Peyer's patch (tissue), 4 donors: ENCODE measurements at regions not wholly inside any gene's neighbourhood (a gene's known extent, or its start where the extent isn't known, plus 50 kb on each side); places are given as distances from the start of the nearest gene placed in this dataset.

Source experiments
- CTCF ChIP-seq, 6 experiments: fragments of 450-650 bp in 4 of 6; fragments of 200-600 bp in 2 of 6; sonication (generic) in 1 of 6; IDR thresholded peaks; one replicate each; pipeline ENCODE4 v1.5.1; 2017 to 2019; ENCODE audit warnings: antibody characterized with exemption in 6 of 6, mild to moderate bottlenecking in 3 of 6, moderate library complexity in 1 of 6
- POLR2A ChIP-seq, 2 donors: fragments of 450-650 bp; IDR thresholded peaks; one replicate each; pipeline ENCODE4 v1.5.1; 2017; ENCODE audit warnings: antibody characterized with exemption in 2 of 2, mild to moderate bottlenecking in 2 of 2, moderate library complexity in 2 of 2

DNA sequence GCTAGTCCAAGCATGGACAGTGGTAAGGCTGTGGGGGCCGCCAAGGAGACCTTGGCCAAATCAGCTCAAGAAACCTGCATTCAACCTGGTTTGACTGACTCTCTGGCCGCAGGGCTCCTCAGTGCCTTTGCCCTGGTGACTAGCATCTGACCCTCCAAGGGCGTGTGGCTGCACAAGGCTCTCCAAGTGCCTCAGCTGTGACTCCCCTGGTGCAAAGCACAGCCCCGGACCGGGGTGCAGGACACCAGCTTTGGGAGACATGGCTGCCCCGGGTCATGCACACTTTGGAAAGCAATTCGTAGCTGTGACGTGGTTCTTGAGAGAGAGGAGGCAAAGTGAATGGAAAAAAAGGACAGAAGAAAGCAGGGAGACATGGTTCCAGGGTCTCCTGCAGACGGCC, 245.2 kb upstream of the IRX2 start:
- TF ChIP-seq CTCF (IDR thresholded peaks at IDR 0.05) (no peak), POLR2A (IDR thresholded peaks at IDR 0.05) (no peak)
